DMS79 (cell line): ENCODE measurements at regions not wholly inside any gene's neighbourhood (a gene's known extent, or its start where the extent isn't known, plus 50 kb on each side); places are given as distances from the start of the nearest gene placed in this dataset.
"Not testable (repeated sequence)": the region's sequence is repeated elsewhere in the genome, so short reads cannot be mapped to it uniquely, and the experiment has no call there.

Experiments
- DNase-seq: peaks from one replicate; lab custom pipeline; 2025; lab: John Stamatoyannopoulos, UW

- DNase-seq: no peak
Observed at GRCh38 chr12:22810036-22810435, 185.1 kb downstream of the ETNK1 start.

GRCh38 chr12:22812531-22812930 lies 187.6 kb downstream of the ETNK1 start:
- no peak for DNase-seq

- no peak for DNase-seq
Observed at GRCh38 chr12:22821985-22822384, 197.0 kb downstream of the ETNK1 start.

- DNase-seq: no peak
Observed at GRCh38 chr12:22826026-22826425, 201.1 kb downstream of the ETNK1 start.

GRCh38 chr12:22826446-22826981 lies 201.5 kb downstream of the ETNK1 start:
- DNase-seq: not testable (repeated sequence)

GRCh38 chr12:22828066-22828465 lies 203.1 kb downstream of the ETNK1 start:
- no peak for DNase-seq

GRCh38 chr12:22835431-22835830 lies 210.5 kb downstream of the ETNK1 start:
- no peak for DNase-seq

GRCh38 chr12:22850185-22850584 lies 225.2 kb downstream of the ETNK1 start:
- no peak for DNase-seq

- no peak for DNase-seq
Observed at GRCh38 chr12:22851532-22851931, 226.6 kb downstream of the ETNK1 start.

GRCh38 chr12:22855456-22855855 lies 230.5 kb downstream of the ETNK1 start:
- DNase-seq: no peak

- DNase-seq: no peak
Observed at GRCh38 chr12:22856178-22856577, 231.2 kb downstream of the ETNK1 start.

- no peak for DNase-seq
Observed at GRCh38 chr12:22858849-22859570, 234.0 kb downstream of the ETNK1 start.

- no peak for DNase-seq
Observed at GRCh38 chr12:22860926-22861325, 236.0 kb downstream of the ETNK1 start.

- no peak for DNase-seq
Observed at GRCh38 chr12:22865822-22866221, 240.9 kb downstream of the ETNK1 start.

- no peak for DNase-seq
Observed at GRCh38 chr12:22866406-22866805, 241.4 kb downstream of the ETNK1 start.

GRCh38 chr12:22874151-22874550 lies 249.2 kb downstream of the ETNK1 start:
- DNase-seq: no peak

GRCh38 chr12:22876262-22876661 lies 251.3 kb downstream of the ETNK1 start:
- no peak for DNase-seq

- DNase-seq: no peak
Observed at GRCh38 chr12:22879203-22879602, 254.2 kb downstream of the ETNK1 start.

- no peak for DNase-seq
Observed at GRCh38 chr12:22880331-22880730, 255.4 kb downstream of the ETNK1 start.

GRCh38 chr12:22880807-22881206 lies 255.8 kb downstream of the ETNK1 start:
- DNase-seq: no peak

GRCh38 chr12:22881878-22882385 lies 257.0 kb downstream of the ETNK1 start:
- no peak for DNase-seq

- DNase-seq: no peak
Observed at GRCh38 chr12:22882559-22882958, 257.6 kb downstream of the ETNK1 start.

GRCh38 chr12:22893878-22894277 lies 268.9 kb downstream of the ETNK1 start:
- DNase-seq: no peak

- no peak for DNase-seq
Observed at GRCh38 chr12:22899184-22899583, 274.2 kb downstream of the ETNK1 start.
